HG02973 (cell line): ENCODE measurements at regions not wholly inside any gene's neighbourhood (a gene's known extent, or its start where the extent isn't known, plus 50 kb on each side); places are given as distances from the start of the nearest gene placed in this dataset.

Experiments used
- ATAC-seq: cut with Tn5 transposase; IDR thresholded peaks from one replicate; pipeline ENCODE4 v1.9.1; 2021; ENCODE audit warnings: moderate library complexity; ENCODE audit not compliant: unreplicated experiment

DNA sequence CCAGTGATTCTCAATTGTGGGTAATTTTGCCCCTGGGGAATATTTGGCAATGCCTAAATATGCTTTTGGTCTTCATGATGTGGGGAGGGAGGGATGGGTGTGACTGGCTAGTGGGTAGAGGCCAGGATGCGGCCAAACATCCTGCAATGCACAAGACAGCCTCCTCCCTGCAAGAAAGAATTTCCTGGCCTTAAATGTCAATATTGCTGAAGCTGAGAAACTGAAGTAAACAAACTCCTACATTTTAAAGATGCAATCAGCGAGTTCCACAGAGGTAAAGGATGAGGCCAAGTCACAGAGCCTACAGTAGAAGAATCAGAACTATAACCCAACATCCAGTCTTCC is 272.9 kb upstream of the EPHA4 start:
- no peak for ATAC-seq

DNA sequence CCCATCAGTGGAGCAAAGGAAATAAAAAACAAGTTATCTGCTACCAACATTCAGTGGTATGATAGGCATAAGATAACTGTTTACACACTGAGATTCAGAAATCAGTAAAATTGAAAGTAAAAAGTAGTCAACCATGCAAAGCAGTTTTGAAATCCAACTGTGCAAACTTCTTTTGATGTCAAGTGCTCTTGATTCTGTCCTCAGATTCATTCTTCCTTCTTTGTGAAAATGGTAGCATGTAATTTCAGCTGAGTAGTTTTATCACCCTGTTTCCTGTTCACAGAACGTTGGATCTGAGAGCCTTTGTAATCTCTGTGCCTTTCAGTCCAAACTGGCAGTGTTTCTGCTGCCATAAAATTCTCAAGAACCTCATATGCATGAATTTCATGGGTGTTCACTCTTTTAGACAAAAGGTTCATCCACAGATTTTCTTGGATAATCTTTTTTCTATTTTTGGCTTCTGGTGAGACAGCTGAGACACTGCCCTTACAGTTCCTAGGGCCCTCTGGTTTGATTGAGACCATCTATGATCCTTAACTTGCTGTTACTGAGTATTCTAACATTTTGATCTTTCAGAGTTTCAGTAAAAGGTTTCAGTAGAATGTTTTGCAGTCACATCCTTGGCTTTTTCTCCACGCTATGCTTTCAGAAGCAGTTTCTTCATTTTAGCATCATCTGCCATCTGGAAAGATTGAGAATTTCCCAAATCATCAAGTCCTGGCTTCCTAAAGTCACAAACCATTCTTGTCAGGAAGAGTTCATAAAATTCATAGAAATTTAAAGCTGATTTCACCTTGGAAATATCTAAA is 272.3 kb upstream of the EPHA4 start:
- ATAC-seq, result no peak

DNA sequence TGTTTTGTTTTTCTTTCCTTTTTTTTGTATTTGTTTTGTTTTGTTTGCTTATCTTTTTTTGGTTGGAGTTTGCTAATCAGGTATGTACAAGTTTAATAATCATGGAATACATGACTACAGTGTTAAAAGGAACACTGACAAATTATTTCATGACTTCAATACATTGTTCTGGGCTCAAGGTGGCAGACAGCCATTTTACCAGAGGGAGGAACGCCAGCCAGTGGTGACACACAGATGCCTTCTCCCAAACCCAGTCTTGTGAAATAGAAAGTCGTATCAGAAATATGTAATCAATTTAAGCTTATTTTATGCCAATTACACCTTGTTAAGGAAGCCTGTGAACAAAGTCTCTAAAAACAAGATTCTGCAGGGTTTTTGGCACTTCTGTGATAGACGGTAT is 264.0 kb upstream of the EPHA4 start:
- ATAC-seq, result no peak

DNA sequence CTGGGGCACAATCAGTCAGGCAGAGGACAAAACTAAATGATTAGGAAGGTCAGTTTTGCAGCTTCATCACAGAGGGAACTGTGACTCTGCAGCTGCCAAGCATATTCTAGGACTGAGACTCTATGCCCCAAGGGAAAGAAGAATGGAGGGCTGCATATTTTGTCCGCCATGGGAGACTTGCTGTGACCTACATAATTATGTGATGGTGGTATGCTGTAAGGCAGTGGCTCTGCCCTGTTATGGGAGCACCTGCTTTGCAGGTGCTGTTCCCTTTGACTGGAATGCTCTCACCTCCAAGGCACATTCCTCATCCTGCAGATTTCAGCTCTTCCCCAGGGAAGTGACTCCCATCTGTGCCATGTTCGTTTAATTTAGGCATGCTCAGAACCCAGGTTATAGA is 261.9 kb upstream of the EPHA4 start:
- no peak for ATAC-seq

DNA sequence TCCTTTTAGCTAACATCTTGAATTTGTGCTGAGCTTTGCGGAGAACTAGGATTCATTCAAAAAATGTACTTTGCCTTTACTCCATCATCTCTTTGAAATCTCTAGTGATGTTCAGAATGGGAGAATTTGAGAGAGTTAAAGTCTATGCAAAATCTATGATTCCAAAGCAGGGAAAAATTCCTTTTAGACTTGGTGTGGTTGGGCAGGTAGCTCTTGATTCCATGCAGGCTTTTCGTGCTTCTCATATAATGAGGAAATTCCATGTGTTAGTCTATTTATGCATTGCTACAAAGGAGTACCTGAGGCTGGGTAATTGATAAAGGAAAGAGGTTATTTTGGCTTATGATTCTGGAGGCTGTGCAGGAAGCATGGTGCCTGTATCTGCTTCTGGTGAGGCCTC is 258.9 kb upstream of the EPHA4 start:
- no peak for ATAC-seq

DNA sequence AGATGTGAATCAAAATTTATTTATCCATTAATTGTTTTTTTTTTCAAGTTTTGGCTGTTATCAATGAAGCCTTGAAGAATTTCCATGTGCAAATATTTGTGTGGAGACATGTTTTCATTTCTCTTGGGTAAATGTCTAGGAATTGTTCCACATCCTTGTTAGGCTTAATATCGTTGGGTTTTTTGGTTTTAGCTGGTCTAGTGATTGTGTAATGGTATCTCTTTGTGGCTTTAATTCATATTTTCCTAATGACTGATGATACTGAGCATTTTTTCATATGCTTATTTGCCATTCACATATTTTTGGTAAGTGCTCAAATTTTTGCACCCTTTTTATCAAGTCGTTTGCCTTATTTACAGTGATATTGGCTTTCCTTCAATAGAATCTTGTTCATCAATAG is 250.3 kb upstream of the EPHA4 start:
- no peak for ATAC-seq

DNA sequence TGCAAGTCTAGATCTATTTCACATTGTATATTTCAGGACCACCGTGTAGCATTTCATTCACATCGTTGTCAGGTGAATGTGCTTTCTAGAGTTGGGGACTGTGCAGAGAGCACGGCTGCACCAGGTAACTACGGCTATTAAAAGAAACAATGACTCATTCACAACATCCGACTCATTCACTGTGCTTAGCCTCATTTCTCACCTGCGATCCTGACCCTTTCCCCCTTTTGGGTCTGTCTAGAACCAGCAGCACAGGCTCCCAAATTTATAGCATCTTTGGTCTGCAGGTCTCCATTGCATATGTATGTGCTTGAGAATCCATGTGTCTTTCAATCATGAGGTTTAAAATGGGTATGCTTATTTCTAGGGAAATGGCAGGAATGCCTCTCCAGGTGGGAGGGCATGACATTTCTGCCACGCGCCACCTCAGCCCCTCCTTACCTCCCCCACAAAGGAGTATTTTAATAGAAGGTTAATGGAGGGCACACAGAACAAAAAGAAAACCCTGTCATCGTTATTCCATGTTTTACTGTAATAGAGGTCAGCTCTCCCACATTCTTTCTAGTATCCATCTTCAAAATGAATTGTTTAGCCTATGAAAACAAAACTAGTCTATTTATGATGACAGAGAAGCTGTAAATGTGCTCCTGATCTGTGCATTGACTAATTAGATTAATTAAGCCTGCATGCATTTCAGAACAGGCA is 246.7 kb upstream of the EPHA4 start:
- no peak for ATAC-seq

DNA sequence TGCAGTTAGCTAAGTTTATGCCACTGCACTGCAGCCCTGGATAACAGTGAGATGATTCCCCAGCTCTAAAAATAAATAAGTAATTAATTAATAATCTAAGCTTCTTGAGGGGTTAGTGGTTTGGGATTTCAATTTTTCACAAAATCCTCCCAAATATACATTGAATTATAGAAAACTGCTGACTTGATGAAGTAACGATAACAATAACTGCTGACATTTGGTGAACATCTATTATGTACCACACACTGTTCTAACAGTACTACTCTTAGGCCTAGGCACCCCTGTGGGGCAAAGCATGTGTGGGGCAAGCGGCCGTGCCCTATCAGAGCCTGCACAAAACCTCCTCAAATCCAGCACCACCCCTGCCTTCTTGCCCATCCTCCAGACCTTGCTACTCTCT is 245.8 kb upstream of the EPHA4 start:
- ATAC-seq, result no peak

DNA sequence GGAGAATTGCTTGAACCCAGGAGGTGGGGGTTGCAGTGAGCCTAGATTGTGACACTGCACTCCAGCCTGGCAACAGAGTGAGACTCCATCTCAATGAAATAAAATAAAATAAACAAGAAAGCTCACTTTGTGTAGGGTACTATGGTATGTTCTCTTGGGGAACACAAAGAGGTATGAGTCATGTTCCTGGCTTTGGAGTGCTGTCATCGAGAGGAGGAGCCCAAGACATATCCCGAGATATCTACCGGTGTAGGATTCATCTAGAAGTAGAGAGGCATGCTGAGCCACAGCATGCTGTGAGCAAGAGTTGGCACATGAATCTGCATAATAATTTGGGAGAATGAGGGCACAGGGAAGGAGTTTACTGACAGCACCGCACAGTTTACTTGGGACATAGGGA is 244.9 kb upstream of the EPHA4 start:
- no peak for ATAC-seq

DNA sequence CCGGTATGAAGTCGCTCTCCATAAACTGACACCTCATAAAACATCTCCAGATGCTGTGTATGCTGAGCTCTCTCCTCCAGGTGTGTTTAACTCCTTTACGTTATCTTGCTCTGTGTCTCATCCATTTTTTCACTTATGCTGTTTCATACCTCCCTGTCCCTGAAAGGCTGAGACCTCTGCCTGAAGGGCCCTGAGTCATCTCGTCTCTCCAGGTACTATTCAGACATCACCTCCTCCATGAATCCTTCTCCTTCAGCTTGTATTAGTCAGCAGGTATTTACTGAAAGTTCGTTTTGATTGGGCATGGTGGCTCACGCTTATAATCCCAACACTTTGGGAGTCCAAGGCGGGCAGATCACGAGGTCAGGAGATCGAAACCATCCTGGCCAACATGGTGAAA is 244.5 kb upstream of the EPHA4 start:
- ATAC-seq, result no peak

DNA sequence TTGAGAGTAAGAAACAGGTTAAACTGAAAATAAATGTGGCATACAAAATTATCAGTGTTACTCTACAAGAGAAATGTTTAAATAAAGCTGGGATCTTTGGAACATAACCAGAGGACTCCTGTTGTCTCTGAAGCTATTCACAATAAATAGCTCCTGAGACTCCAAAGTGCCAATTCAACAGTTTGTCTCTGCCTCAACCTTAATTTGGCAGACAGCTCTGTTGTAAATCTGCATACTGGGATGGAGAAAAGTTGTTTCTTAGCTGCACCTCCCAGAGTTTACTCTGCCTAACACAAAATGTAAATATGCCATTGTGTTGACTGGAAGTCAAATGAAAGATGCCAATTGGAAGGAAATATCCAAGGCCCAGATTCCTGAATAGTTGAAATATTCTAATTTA is 238.5 kb upstream of the EPHA4 start:
- no peak for ATAC-seq

DNA sequence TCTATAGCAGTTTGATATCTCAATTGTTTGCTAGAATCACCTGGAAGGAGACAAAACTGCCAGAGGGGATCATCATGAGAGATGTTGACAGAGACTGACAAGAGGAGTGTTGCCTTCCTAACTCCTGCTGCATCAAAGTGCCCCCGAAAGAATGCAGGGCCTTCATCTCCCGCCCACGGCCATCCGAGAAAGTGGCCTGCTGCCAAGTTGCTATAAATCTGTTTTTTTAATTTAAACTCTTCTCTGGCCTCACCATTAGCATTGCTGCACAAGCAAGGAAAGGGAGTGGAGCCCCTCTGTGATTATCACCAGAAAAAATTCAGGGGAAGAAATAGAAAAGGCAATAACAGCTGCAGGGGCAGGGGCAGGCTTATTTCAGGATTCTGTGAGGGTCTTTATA is 238.1 kb upstream of the EPHA4 start:
- ATAC-seq, result no peak

DNA sequence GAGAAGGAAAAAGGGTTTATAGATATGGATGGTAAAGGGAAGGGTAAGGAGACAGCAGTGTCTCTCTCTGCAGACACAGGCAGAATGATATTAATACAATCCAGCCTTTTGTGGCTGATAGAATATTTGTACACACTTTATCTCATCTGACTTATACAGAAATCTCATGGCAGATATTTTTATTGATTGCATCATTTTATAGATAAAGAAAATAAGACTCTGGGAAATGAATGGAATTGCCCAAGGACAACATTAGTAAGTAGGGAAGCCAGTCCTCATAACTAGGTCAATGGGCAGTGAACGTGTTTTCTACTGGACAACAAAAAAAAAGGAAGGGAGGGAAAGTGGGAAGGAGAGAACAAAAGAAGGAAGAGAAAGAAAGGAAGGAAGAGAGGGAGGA is 236.4 kb upstream of the EPHA4 start:
- ATAC-seq, result no peak

DNA sequence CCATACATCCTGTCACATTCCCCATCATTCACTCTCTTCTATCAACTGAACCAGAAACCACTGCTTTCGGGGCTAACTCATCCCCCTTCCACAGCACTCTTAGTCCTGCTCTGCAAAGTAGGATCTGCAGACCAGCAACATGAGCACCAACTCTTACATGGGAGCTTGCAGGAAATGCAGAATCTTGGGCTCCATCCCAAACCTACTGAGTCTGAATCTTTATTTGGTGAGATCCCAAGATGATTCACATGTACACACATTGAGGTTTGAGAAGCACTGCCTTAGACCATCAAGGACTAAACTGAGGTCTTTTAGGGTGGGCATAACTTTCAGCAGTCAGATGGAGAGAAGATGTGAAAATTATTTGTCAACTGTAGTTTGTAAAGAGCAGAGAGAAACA is 235.6 kb upstream of the EPHA4 start:
- no peak for ATAC-seq

DNA sequence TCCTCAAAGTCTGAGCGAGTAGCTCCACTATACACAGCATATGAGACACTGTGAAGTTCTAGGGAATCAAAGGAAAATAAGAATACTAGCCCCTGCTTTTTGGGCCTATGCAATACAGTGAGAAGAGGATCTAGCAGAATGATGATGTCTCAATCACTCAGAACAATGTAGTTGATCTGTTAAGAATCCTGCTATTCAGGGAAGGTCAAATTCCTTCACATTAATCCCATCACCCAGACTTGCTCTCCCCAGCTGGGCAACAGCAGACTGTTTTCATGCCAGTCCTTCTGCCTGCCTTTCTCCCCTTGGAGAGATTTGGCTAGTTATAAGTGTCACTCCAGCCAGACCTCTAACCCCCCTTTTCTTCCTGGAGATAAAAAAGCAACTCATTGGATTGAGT is 230.0 kb upstream of the EPHA4 start:
- no peak for ATAC-seq

DNA sequence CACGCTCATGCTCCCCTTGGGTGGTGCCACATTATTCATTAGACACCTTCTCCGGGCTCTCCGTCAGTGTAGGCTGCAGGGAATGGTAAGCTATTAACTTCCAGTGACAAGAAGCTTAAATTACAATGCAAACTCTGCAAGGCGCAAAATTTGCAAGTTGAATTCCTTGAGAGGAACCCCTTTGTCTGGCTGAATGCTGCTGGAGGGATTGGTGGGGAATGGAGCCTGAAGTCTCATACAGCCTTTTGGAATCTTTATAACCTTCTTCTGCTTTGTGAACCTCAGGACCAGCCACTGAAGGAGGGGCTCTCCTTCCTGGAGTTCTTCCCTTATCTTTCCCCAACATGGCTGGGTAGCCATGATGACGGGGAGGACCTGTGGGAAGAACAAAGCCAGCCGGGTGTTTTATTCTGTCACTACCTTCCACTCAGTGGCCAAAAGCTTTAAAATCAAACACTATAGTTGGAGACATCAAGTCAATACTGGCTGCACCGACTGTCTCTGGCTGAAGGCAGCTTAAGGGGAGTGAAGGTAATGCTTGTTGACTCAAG is 220.9 kb upstream of the EPHA4 start:
- no peak for ATAC-seq

DNA sequence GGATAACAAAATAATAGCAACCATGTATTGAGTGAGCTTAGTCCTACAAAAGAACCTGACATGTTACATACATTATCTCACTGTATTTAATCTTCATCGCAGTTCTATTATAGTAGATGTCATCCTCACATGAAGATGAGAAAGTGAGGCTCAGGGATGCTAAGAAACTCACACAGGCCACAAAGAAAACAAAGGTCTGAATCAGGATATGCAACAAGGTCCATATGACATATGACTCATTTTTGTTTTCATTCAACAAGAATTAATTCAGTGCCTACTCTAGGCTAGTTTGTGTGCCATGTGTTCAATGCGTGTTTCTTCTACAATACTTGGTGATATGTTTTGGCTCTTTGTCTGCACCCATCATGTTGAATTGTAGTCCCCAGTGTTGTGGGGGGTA is 219.7 kb upstream of the EPHA4 start:
- ATAC-seq, result no peak

DNA sequence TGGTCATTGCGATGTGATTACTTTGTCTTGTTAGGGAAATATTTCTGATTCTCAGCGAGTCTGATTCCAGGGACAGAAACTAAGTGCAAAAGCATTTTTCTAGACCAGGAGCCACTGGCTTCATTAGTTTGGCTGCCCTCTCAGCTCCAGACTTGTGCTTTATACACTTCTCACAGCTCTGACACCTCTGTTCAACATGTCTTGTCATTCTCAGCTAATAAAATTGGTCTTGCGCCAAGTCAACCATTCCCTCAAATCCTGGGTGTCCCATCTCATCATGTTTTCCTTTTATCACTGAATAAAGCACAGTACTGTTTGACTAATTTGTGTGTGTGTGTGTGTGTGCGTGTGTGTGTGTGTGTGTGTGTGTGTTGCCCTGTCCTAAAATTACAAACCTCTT is 215.5 kb upstream of the EPHA4 start:
- ATAC-seq, result no peak

DNA sequence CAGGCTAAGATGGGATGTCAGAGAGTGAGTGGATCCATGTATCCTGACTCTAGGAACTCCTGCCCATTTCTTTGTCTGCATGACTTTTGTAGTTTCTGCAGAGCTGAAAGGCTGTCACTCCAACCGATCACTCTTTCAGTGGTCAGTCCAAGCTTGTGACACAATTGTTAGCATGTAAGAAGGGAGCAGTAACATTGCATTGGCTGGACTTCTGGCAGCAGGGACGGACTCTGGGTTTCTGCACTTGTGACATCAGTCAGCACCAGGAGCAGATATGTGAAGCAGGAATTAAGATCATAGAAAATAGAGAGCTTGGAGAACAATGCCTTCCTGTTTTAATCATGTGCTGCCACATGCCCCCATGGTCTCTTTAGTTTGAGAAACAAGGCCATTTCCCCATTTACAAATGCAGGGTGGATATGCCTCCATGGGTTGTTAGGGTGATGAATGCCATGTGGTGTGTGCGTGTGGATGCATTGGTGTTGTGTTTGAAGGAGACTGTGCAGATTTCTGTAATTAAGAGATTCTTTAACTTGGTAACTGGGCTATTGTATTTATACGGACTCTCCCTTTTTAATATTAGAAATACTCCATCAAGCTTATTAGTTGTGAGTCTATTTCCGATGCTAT is 214.3 kb upstream of the EPHA4 start:
- no peak for ATAC-seq

DNA sequence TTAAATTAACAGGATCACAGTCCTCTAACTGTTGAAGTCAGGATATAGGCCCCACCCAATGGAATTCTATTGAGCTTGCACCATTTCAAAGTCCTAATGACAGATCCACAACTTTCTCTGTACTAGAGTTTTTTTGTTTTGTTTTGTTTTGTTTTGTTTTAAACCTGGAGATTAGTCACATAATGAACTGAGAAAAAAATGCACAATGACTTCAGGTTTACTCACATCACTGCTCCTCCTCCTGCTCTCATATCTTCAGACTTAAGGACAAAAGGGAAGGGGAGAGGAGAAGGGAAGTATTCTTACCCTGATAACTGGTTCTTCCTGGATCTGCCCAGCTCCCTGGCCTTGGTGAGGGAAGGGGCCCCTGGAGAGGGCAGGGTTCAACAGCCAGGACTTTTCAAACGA is 208.2 kb upstream of the EPHA4 start:
- no peak for ATAC-seq

DNA sequence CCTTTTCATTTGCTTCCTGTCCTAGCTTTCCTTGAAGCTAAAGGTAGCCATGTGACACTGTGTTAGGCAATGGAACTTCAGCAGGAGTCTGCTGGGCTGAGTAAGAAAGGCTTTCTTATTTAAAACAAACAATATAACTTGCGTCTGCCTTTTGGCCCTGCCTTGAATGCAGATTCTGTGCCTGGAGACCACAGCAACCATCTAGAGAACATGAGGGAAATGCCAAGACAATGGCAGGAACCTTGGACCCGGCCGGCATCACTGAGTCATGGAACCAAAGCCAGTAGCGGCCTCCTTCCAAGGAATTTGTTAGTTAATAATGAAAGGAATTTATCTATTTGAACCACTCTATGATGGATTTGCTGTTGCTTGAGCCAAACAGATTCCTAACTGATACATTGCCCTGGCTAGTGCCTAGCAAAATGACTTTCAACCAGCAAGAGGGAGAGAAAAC is 207.5 kb upstream of the EPHA4 start:
- ATAC-seq, result no peak

DNA sequence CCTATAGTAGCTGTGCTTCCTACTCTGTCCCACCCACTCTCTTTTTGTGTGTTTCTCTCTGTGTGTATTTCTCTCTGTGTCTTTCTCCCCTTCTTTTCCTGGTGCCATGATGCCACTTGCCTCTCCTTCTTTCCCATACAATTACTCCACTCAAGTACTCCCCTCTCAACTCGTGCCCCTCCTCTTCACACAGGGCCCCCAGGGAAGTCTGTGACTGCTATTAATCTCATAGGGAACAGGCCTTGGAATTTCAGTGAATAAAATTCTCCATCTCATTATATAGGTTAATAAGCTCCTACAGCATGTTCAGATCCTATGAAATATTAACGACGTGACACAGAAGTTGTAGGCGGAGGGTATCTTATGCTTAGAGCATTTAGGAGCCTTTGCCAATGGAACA is 205.9 kb upstream of the EPHA4 start:
- no peak for ATAC-seq
